NCI-H446 treated with DMSO at 0.1 percent for 48 hours (cell line): ENCODE measurements at regions not wholly inside any gene's neighbourhood (a gene's known extent, or its start where the extent isn't known, plus 50 kb on each side); places are given as distances from the start of the nearest gene placed in this dataset.

Source experiments
- DNase-seq: peaks from one replicate; lab custom pipeline; 2025; lab: John Stamatoyannopoulos, UW

DNA sequence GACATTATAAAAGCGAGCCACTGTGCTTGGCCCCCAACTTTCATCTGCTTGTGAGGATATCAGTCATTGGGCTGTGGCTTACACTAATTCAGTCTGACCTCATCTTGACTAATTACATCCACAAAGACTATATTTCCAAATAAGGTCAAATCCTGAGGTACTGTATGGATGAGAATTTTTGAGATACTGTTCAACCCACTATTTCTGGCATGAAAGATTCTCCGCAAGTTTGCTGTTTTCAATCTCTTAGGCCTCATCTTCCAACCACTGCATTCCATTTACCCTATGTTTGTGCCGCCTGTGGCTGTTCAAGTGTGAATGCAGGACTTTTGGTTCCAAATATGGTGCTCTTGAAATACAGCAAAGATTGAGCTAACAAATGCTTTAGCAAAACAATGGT, 400.9 kb upstream of the SGCD start:
- no peak for DNase-seq

DNA sequence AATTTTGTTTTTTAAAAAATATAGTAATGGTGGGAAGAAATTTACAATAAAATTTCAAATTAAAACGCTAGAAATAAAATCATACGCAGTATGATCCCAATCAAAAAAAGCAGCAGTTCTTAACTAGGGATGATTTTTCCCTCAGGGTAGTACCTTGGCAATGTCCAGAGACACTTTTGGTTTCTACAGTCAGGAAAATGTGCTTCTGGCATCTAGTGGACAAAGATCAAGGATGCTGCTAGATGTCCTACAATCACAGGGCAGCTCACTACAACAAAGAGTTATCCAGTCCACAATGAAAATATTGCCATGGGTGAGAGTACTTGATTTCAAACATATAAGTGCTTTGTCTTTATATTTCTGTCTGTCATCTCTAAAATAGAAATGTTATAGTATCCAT, 400.2 kb upstream of the SGCD start:
- DNase-seq: no peak

DNA sequence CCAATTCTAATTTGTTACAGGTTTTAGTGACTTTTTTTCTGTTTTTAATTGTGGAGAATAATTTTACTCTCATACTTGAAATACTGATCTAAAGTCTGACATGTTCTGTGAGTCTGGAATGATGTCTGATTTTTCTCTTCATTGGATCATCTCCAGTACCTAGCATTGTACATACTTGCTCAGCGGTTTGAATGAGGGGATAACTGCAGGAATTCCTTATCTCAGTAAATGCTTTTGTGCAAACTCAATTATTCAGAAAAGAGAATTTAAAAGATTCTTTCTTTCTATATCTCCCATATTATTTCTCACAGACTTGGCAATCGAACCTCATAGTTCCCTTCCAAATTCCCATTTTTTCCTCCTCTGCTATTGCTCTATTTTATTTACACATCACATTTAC, 397.9 kb upstream of the SGCD start:
- no peak for DNase-seq

DNA sequence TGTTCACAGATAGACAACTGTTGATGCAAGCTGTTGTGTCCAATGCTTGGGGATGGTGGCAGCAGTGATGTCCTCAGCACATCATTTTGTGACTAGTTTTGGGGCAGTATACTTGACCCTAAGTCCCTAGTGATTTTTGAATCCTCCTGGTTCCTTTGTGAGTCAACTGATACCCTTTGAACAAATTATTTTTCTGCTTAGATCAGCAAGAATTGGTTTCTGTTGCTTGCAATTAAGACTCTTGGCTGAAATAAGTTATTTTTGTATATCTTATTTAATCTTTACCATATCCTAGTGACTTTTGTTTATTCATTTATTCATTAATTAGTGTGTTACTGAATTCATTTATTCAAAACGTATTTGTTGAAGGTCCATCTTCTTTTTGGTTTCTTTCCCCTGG, 392.0 kb upstream of the SGCD start:
- no peak for DNase-seq

DNA sequence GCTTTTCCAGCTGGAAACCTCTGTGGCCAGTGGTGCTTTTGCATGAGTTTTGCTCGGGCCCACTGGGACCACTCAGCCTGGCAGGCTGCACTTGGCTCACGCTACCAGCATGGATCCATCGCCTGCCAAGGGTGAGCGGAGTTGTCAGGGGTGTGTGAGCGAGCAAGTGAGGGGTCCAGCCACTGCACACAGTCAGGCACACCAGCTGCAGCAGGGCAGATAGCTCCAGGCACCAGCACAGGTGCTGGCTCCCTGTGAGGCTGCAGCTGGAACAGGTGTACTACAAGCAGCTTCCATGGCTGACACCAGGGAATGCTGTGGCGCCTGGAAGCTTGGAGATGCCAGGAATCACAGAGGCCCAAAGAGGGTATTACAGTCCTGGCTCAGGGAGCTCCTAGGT, 391.2 kb upstream of the SGCD start:
- DNase-seq: no peak

DNA sequence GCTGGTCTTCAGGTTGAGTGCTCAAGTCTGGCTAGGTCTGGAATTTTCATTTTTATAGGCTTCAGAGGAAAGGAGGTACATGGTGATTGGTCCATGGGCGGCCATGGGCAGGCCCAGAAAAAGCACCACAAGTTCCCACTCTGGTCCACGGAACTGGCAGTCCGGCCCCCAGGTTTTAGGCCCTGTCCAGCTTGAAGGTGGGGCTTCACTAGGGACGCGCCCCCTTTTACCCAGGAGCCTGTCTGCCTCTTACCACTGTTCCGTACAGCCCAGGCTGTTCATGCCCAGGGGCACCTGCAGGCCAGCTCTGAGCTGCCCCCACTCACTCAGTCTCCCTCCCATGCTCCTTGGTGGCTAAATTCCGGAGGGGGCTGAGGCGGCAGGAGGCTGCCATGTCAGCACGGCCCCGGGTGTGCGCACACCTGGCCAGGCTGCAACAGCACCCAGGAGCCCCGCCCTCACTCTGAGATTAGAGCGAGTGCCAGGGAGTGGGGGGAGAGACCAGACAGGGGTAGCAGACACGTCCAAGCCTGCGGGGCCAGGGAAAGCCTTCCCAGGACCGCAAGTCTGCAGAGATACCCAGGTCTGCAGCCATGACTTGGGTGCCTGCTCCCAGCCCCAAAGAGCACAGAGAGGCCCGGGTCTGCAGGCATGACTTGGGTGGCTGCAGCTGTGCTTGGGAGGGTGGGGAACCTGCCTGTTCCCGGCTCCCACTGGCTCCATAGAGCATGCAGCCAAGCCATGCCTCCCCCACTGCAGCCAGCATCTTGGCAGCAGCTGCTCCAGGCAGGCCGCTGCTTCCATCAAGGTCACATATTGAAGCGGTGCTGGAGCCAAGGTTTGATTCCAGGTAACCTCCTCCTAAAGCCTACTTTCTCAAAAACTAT, 390.2 kb upstream of the SGCD start:
- DNase-seq: no peak

DNA sequence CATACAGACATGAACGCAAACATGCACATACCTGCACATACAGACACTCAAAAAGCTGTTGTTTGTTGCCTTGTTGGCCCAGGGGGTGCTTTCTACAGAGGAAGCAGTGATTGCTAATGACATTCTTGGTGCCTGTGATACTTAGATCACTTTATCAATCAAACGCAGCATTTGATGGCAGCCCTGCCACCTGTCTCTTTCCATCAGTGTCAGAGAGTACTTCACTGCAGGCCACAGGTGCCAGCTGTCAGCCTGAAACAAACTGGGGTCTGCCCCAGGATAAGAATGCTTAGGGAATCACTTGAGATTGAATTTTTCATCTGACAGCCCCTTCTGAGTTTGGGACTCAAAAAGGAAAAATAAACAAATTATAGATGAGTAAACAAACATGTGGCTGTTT, 388.9 kb upstream of the SGCD start:
- no peak for DNase-seq

DNA sequence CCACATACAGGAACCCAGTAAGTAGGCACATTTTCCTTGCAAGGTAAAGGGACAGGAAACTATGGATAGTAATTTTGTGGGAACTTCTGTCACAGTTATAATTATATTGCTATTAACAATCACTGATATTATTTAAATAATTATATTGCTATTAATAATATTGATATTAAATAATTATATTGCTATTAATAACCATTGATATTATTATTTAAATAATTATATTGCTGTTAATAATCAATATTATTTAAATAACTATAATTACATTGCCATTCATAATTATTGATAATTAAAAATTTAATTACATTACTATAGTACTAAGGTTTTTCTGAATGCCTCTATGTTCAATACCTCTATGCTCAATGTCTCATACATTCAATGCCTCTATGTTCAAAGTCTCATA, 385.6 kb upstream of the SGCD start:
- DNase-seq: no peak

DNA sequence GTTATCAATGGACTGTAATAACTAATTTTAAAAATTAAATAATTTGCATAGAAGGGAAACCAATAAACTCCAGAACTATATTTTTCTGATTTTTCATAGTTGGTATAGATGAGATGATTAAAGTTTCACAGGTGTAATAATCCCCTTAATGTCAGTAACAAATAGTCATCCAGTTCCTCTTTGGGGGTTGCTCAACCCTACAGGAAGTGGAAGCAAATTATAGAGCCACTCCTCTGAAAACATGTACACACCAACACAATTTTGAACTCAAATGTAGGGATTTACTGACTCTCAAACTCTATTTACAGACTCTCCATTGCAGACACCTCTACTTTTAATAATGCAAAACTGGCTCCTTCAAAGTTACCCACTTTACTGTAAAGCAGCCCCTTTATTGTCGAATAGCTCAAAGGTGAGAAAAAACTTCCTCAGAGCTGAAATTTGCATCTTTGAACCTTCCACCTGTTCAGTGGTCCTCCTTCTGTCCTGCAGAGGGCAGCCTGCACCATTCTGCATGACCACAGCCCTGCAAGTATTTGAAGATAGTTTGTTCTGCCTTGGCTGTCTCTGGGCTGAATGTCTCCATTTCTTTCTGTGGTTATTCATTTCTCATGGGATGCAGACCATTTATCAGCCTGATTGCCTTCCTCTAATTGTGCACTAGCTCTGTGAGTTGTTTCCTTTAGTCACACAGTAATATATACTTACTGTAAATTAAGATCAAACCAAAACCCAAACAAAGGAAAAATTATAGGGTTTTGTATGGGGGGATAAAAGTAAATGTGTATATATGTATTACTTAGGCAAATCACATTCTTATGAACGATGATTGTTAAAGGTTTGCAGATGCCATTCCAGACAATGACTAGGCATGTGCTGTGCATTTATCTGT, 383.2 kb upstream of the SGCD start:
- peak; percentile 42 for DNase-seq

DNA sequence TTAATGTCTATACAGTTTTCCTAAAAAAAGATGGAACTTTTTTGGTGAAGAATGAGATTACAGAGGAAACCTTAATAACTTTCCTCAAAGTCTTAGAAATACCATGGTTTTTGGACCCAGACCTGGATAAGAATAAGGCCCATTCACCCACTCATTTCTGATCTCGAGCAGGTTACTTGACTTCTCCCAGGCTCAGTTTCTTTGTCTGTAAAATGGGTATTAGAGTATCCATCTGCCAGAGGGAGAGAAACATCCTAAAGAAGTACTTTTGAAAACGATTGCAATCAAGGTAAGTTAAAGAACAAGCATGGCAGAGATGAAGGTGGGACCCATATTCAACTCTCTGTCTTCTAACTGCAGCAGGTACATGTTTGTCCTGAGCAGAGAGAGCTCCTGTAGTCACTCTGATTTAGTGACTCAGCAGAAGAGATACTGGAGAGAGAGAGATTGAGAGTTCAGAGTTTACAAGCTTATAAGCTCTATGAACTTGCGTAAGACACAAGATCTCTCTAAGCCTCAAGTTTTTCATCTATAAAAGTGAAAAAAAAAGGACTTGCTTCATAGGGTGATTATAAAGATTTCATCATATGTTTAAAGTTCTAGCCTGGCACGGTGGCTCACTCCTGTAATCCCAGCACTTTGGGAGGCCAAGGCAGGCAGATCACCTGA, 379.4 kb upstream of the SGCD start:
- no peak for DNase-seq

DNA sequence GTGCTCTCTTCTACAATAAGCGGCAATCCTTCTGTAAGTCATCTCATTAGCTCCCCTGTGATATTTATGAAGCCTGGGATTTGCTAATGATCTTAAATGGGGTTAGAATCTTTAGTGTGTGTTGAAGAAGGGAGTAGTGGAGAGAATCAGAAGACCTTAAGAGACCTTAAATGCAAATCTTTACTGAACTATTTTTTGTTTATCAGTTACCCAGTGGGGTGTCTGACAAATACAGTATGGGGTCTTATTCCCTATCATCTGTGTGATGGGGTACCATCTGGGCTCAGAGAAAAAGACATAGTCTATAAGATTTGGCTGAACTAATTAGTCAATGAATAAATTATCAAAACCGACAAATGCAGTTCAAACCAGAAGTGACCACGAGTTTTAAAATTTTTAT, 378.4 kb upstream of the SGCD start:
- DNase-seq: no peak

DNA sequence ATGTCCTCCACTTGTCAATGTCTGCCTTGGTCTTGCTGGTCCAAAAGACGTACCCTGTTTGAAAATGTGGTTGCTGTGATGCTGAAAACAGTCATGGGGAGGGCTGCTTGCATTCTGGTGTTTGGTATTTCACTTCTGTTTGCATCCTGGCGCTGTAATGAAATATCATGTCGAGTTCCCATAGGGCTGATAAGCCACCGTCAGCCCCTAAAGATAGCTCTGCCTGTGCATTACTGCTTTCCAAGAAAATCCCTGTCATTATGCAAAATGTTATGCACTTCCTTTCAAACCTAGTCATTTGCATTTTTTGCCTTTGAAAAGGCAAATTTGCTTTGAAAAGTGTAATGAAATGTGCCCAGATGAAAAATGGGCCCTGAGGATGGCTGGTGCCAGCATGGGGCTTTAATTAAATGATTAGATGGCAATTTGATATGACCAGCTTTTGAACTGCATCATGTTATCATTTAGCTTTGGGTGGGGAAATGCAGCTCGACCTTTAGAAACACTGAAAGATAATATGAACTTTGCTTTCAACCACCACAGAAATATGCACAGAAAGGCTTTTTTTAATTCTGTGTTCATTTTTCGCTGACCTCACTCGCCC, 374.4 kb upstream of the SGCD start:
- DNase-seq: no peak

DNA sequence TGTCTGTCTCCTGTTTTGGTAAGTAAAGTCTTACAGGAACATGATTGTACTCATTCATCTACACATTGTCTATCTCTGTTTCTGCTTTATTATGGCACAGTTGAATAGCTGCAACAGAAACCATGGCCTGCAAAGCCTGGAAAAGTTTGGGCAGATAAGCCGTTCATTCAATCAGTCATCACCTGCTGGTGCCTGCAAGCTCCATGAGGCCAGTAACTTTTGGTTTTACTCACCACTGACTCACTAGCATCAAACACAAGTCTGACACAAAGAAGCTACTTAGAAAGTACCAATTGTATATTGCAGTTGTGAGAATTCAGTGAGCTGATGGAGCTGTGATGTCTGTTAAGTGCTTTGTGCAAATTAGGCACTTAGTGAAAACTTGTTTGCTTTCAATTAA, 373.6 kb upstream of the SGCD start:
- no peak for DNase-seq

DNA sequence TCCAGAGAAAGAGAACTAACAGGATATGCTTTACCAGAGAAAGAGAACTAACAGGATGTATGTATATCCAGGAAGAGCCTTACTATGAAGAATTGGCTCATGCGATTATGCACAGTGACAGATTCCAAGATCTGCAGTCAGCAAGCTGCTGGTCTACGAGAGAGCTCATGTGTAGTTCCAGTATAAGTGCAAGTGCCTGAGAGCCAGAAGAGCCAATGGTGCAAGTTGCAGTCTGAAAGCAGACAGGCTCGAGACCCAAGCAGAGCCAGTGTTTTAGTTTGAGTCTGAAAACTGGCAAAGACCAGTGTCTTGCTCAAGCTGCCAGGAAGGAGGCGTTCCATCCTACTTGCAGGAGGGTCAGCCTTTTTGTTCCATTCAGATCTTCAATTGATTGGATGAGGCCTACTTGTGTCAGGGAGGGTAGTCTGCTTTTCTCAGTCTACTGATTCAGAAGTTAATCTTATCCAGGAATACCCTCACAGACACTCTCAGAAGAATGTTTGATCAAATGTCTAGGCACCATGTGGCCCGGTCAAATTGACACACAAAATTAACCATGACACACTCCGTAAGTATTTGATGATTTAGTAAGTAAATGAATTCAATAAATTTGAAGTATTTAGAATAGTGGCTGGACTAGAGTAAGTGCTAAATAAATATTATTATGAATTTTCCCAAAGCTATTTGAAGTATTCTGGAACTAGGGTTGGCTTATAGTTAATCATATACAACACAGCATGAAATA, 372.1 kb upstream of the SGCD start:
- peak; percentile 35 for DNase-seq

DNA sequence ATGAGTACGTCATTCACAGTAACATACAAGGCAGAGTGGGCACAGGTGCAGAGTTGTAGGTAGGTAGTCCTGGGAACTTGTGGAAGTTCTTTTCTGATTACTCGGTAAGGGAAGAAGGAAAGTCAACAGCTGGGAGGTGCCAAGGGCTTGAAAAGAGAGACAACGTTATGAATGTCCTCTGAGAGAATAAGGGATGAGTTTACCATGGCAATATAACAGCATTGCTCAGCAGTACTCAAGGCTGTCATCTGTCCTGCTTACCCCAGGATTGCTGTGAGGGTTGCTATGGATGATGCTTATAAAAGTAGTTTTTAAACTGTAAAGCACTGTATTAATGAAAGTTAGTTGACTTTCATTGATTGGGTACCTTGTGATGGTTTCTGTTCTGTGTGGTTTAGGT, 369.1 kb upstream of the SGCD start:
- DNase-seq: no peak

DNA sequence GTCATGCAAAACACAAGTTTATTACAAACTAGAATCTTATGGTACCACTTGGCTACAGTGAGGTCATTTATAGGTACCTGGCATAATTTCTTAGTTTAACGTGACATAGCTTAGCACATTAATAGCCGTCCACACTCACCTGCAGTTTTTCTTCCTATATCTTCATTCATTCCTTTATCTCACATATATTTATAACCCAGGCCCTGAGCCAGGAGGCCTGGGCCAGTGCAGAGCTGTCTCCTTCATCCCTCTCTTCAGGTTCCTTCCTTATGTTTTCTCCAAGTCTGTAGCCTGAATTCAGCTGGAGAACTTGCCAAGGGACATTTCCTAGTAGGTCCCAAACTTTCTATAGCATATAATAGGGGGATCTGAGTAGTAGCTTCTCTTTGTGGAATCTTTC, 367.9 kb upstream of the SGCD start:
- no peak for DNase-seq

DNA sequence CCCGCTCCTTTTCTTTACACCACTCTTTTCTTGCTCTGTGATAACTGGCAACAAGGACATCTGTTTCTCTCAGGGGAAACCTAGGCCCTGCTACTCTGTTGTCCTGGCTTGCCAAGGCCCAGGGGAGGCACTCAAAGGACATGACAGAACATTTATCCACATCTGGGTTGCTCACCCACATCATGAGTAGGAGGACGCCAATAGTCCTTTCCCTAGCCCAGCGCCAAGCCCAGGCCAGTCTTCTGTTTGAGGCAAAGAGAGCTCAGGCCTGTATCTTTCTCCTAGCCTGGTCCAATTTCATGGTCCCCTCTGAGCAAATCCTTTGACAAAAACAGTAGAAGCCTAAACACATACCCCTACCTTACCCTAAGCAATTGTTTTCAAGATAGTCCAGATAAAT, 366.8 kb upstream of the SGCD start:
- no peak for DNase-seq

DNA sequence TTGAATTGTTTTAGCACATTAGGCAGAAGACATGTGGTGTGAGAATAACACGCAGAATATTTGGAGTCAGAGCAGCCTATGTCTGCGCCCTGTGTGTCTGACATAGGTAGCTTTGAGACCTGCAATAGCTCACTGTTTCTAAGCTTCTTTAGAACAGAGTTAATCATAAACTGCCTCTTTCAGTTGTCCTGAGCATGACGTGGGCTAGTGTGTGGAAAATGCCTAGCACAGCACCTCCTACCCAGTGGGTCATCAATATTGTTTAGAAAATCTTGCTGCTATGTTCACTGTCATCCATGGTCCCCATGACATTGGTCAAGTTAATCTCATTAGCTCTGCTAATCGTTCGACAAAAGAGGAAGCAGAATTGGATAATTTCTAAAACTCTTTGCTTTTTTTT, 357.4 kb upstream of the SGCD start:
- no peak for DNase-seq

DNA sequence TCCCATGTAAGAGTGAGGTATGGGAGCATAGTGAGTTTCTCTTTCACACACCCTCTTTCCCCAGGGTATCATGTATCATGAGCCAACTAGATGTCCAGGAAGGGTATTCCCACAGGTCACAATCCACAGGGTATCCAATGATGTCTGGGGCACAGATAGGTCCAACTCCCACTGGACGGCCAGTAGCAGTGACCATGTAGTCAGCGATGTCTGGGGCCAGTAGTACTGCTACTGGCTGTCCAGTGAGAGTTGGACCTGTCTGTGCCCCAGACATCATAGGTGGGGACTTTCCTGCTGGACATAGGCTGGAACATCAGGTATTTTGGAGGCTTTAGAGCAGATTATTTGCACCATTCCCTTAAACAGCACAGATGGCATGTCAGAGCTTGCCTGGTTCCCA, 352.6 kb upstream of the SGCD start:
- DNase-seq: no peak

DNA sequence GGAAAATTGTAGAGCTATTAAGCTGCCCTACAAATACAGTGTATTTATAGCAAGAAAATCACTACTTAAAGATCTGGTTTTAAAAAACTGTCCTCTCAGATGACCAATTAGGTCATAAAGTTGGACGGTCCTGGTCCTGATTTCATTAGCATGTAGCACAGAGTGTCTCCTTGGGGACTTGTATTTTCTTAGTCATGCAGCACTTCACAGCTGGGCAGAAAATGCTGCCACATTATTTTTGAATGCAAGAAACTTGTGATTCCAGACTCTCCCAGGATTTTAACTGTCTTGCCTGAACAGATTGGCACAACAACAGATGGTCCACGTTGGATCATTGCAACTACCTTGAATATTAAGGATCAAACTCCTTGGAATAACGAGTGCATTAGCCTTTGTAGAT, 348.1 kb upstream of the SGCD start:
- DNase-seq: peak; percentile 41

DNA sequence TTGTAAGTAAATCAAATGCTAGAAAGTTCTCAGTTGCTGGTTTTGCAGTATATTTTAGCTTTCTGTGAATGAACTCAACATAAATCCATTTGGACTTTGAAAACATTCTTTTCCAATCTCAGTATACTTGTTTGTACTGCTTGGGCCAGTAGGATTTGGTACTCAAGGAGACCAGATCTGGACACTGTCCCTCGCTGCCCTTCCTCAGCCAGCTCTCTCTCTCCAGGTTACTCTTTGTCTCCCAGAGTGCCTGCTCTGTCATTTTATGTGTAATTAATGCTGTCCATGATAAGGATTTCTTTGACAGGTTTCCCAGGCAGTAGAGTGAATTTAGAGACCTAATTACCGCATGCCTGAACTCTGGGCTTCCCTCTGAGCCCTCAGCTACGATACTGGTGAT, 344.6 kb upstream of the SGCD start:
- no peak for DNase-seq

DNA sequence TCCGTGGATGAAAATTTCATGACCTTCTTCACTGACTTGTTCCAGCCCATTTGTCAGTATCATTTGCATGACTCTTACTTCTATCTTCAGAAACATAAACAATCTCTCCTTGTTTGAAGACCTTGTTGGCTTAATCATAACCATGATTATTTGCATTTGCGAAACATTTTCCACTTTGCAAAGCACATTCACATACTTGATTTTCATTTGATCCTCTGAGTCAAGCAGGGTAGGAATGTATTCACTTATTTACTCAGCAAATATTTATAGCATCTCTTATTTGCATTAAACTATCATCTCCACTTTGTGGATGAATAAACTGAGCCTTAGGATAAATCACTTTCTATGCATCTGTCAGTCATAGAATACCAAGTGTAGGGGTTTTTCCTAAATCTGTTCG, 343.0 kb upstream of the SGCD start:
- no peak for DNase-seq
